DOHH2 (cell line): ENCODE measurements at regions not wholly inside any gene's neighbourhood (a gene's known extent, or its start where the extent isn't known, plus 50 kb on each side); places are given as distances from the start of the nearest gene placed in this dataset.

Experiments
- H3F3A ChIP-seq: fragments of 200-600 bp; sonication (generic), shearing (Covaris generic); 2 replicates; pipeline ENCODE4 v1.6.0; 2016; ENCODE audit warnings: antibody characterized with exemption, mild to moderate bottlenecking; ENCODE audit not compliant: control insufficient read depth, insufficient read depth
- H3K27ac ChIP-seq: fragments of 200-600 bp; sonication (generic); 2 replicates; pipeline ENCODE4 v1.5.1; 2014; ENCODE audit warnings: low read depth, mild to moderate bottlenecking, low read length, moderate library complexity
- H3K27me3 ChIP-seq: fragments of 200-600 bp; sonication (generic); 2 replicates; pipeline ENCODE4 v1.6.1; 2014; ENCODE audit warnings: mild to moderate bottlenecking, low read length, mixed read lengths; ENCODE audit not compliant: control insufficient read depth
- H3K36me3 ChIP-seq: fragments of 200-600 bp; sonication (generic); 2 replicates; pipeline ENCODE4 v1.6.1; 2014; ENCODE audit warnings: mild to moderate bottlenecking, low read length, moderate library complexity, mixed read lengths; ENCODE audit not compliant: control insufficient read depth
- H3K4me1 ChIP-seq: fragments of 200-600 bp; sonication (generic); 2 replicates; pipeline ENCODE4 v1.6.1; 2014; ENCODE audit warnings: mild to moderate bottlenecking, low read length, mixed read lengths; ENCODE audit not compliant: control insufficient read depth
- H3K4me2 ChIP-seq: fragments of 200-600 bp; sonication (generic); 2 replicates; pipeline ENCODE4 v1.6.0; 2014; ENCODE audit warnings: mild to moderate bottlenecking, low read length, moderate library complexity
- H3K4me3 ChIP-seq: fragments of 200-600 bp; sonication (generic); 2 replicates; pipeline ENCODE4 v1.5.1; 2014; ENCODE audit warnings: mild to moderate bottlenecking, low read length, mixed read lengths
- H3K79me2 ChIP-seq: fragments of 200-600 bp; sonication (generic); 2 replicates; pipeline ENCODE4 v1.6.1; 2014; ENCODE audit warnings: mild to moderate bottlenecking, low read length, mixed read lengths; ENCODE audit not compliant: control insufficient read depth
- H3K9me2 ChIP-seq: fragments of 200-600 bp; sonication (generic); replicated peaks from 2 replicates; pipeline ENCODE4 v1.6.1; 2014; ENCODE audit warnings: mild to moderate bottlenecking, low read length, mixed read lengths; ENCODE audit not compliant: control insufficient read depth
- H3K9me3 ChIP-seq: fragments of 200-600 bp; sonication (generic); 2 replicates; pipeline ENCODE4 v1.6.1; 2014; ENCODE audit warnings: antibody characterized with exemption, low read length, mixed read lengths; ENCODE audit not compliant: control insufficient read depth, insufficient read depth
- H4K20me1 ChIP-seq: fragments of 200-600 bp; sonication (generic); 2 replicates; pipeline ENCODE4 v1.6.0; 2014; ENCODE audit warnings: low read depth, mild to moderate bottlenecking, antibody characterized with exemption, low read length, moderate library complexity; ENCODE audit not compliant: control insufficient read depth, insufficient read depth
- EZH2phosphoT487 ChIP-seq: fragments of 200-600 bp; sonication (generic); IDR thresholded peaks from 2 replicates; pipeline ENCODE4 v1.6.1; 2017; ENCODE audit warnings: borderline replicate concordance, mild to moderate bottlenecking, antibody characterized with exemption, low read length, moderate library complexity, mixed read lengths
- TF ChIP-seq, protein P1 (sequence below): fragments of 200-600 bp; sonication (generic); IDR thresholded peaks from one replicate; pipeline ENCODE4 v1.5.1; 2014; ENCODE audit warnings: antibody characterized with exemption, mild to moderate bottlenecking, low read depth, low read length; ENCODE audit not compliant: poor library complexity, severe bottlenecking

DNA sequence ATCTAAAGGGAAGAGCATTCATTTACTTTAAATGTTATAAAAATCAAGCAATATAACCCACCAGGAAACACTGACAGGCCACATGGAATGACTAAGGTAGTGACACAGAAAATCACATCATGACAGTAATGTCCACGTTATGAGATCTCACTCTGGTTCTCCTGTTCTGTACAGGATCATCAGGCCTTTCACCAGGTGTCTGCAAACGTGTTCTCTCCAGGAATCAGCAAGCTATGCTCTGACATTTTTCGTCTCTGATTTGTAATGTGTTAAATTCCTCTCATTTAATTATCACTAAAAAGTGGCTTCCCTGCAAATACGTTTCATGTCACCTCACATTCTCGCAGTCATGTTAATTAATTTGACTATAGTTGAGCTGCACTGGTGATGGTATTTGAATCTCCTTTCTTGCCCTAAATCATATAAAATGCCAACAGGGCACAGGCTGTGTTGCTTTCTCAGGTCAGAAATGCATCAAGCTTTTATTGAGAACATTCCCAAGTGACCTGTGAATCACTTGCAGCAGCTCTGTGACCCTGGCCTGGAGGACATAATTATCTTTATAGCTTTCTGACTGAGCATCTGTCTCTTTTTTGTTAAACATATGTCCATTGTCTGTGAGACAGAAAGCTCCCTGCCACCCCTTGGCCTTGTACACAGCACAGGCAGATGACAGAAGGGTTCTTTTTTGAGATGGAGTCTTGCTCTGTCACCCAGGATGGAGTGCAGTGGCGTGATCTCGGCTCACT is 196.2 kb downstream of the DIRAS2 start:
- no peaks in the 10 kb centered on the region for H3K9me3 ChIP-seq
- TF ChIP-seq, protein P1, sequence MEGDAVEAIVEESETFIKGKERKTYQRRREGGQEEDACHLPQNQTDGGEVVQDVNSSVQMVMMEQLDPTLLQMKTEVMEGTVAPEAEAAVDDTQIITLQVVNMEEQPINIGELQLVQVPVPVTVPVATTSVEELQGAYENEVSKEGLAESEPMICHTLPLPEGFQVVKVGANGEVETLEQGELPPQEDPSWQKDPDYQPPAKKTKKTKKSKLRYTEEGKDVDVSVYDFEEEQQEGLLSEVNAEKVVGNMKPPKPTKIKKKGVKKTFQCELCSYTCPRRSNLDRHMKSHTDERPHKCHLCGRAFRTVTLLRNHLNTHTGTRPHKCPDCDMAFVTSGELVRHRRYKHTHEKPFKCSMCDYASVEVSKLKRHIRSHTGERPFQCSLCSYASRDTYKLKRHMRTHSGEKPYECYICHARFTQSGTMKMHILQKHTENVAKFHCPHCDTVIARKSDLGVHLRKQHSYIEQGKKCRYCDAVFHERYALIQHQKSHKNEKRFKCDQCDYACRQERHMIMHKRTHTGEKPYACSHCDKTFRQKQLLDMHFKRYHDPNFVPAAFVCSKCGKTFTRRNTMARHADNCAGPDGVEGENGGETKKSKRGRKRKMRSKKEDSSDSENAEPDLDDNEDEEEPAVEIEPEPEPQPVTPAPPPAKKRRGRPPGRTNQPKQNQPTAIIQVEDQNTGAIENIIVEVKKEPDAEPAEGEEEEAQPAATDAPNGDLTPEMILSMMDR, result no peak
- no peak for TF ChIP-seq EZH2phosphoT487
- no peak overlapping the region for H3K4me3 ChIP-seq
- H3K4me2 ChIP-seq, result no peak overlapping the region
- H3K9me2 ChIP-seq, result no peaks in the 10 kb centered on the region
- no peaks in the 10 kb centered on the region for H3K79me2 ChIP-seq
- no peaks in the 10 kb centered on the region for H4K20me1 ChIP-seq
- H3K36me3 ChIP-seq, result no peaks in the 10 kb centered on the region
- no peaks in the 10 kb centered on the region for H3K4me1 ChIP-seq
- H3K27ac ChIP-seq, result no peak overlapping the region
- H3F3A ChIP-seq, result no peaks in the 10 kb centered on the region
- no peaks in the 10 kb centered on the region for H3K27me3 ChIP-seq

DNA sequence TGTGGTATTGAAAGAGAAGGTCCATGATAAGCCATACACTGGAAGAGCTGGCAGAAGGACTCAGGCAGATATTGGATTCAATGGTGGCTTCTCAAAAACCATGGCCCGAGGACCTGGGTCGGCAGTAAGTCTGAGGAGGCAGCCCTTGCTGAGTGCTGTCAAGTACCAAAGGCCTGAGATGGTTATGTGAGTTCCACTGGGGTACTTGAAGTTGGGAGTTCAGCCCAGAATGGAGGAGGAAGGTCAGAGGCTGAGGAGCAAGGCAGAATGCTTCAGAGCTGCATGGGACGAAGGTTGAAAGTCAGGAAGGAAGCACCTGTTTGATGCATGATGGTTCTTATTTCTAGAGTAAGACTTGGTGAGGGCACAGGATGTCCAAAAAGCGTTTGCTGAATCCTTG is 194.9 kb downstream of the DIRAS2 start:
- Histone ChIP-seq H3K79me2 (no peaks in the 10 kb centered on the region), H3K27ac (no peak overlapping the region), H3K9me3 (no peaks in the 10 kb centered on the region), H3K27me3 (no peaks in the 10 kb centered on the region), H3K9me2 (no peaks in the 10 kb centered on the region), H3K36me3 (no peaks in the 10 kb centered on the region), H3K4me2 (no peak overlapping the region), H3K4me1 (no peaks in the 10 kb centered on the region), H3K4me3 (no peak overlapping the region), H3F3A (no peaks in the 10 kb centered on the region), H4K20me1 (no peaks in the 10 kb centered on the region)
- TF ChIP-seq, protein P1, result no peak
- no peak for TF ChIP-seq EZH2phosphoT487

DNA sequence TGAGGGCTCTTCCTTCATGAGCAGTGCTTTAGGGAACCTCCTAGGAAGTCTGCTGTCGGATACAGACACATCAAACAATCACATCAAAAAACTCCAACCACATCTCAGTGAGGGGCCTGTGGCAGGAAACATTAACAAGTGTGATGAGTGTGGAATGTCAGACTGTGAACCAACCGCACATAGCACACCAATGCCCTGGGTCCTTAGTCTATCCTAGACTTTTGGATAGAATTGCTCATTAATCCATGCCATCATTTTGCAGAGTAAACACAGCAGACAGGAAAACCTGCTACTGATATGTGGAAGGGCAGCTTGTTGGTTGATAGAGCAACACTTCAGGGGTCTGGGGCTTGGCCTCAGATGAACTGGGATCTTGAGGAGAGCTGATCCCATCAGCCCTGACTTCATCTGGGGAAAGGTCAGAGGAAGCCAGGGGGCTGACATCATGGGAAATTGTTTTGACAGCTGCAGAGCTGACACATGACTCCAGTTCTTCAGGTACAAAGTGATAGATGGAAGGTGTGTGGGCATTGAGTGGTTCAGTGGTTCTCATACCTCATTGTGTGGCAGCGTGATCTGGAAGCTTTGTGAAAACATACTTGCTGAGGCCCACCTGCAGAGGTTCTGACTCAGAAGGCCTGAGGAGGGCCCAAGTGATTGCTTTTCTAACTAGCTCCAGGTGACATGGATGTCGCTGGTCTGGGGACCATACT is 193.3 kb downstream of the DIRAS2 start:
- H3K79me2 ChIP-seq, result no peaks in the 10 kb centered on the region
- H3K4me1 ChIP-seq, result no peaks in the 10 kb centered on the region
- H4K20me1 ChIP-seq, result no peaks in the 10 kb centered on the region
- H3K4me2 ChIP-seq, result no peak overlapping the region
- H3K4me3 ChIP-seq, result no peak overlapping the region
- no peaks in the 10 kb centered on the region for H3K27me3 ChIP-seq
- no peaks in the 10 kb centered on the region for H3K9me2 ChIP-seq
- no peaks in the 10 kb centered on the region for H3K9me3 ChIP-seq
- no peaks in the 10 kb centered on the region for H3F3A ChIP-seq
- H3K27ac ChIP-seq, result no peak overlapping the region
- no peaks in the 10 kb centered on the region for H3K36me3 ChIP-seq
- TF ChIP-seq, protein P1, result no peak
- TF ChIP-seq EZH2phosphoT487, result no peak
